H9 (cell line): ENCODE measurements at regions not wholly inside any gene's neighbourhood (a gene's known extent, or its start where the extent isn't known, plus 50 kb on each side); places are given as distances from the start of the nearest gene placed in this dataset.

Experiments used
- DNase-seq: peaks from one replicate; pipeline ENCODE4 v3.0.0-alpha.2; 2017
- H2AFZ ChIP-seq: one replicate; pipeline ENCODE4 v1.6.1; 2013; ENCODE audit warnings: mild to moderate bottlenecking, low read length, control low read depth, moderate library complexity
- H2AK5ac ChIP-seq: 2 replicates; pipeline ENCODE4 v1.6.1; 2013; ENCODE audit warnings: low read length, control low read depth, mixed read lengths; ENCODE audit not compliant: insufficient read length
- H2BK120ac ChIP-seq: one replicate; pipeline ENCODE4 v1.6.1; 2013; ENCODE audit warnings: low read depth, mild to moderate bottlenecking, low read length, control low read depth, inconsistent platforms; ENCODE audit not compliant: poor library complexity, severe bottlenecking
- H2BK12ac ChIP-seq: 2 replicates; pipeline ENCODE4 v1.6.1; 2013; ENCODE audit warnings: low read length, control low read depth, mixed read lengths, low read depth; ENCODE audit not compliant: insufficient read length
- H2BK15ac ChIP-seq: 2 replicates; pipeline ENCODE4 v1.6.1; 2013; ENCODE audit warnings: low read depth, low read length, control low read depth
- H2BK20ac ChIP-seq: one replicate; pipeline ENCODE4 v1.6.1; 2013; ENCODE audit warnings: low read depth, mild to moderate bottlenecking, low read length, control low read depth, inconsistent platforms; ENCODE audit not compliant: poor library complexity, severe bottlenecking
- H2BK5ac ChIP-seq: 2 replicates; pipeline ENCODE4 v1.6.1; 2013; ENCODE audit warnings: low read length, control low read depth, mixed read lengths; ENCODE audit not compliant: insufficient read length
- H3K14ac ChIP-seq: 2 replicates; pipeline ENCODE4 v1.6.1; 2013; ENCODE audit warnings: low read length, control low read depth; ENCODE audit not compliant: insufficient read depth
- H3K18ac ChIP-seq: 2 replicates; pipeline ENCODE4 v1.6.1; 2013; ENCODE audit warnings: low read depth, mild to moderate bottlenecking, mixed read lengths, low read length, control low read depth; ENCODE audit not compliant: insufficient read length
- H3K23ac ChIP-seq: 2 replicates; pipeline ENCODE4 v1.6.1; 2013; ENCODE audit warnings: low read length, control low read depth, mixed read lengths, low read depth; ENCODE audit not compliant: insufficient read length
- H3K23me2 ChIP-seq: 2 replicates; pipeline ENCODE4 v1.6.1; 2013; ENCODE audit warnings: low read depth, mild to moderate bottlenecking, mixed read lengths, low read length, control low read depth; ENCODE audit not compliant: insufficient read length, poor library complexity, severe bottlenecking
- H3K27ac ChIP-seq: 2 replicates; pipeline ENCODE4 v1.5.1; 2013; ENCODE audit warnings: low read length, control low read depth, mixed read lengths, low read depth; ENCODE audit not compliant: insufficient read length
- H3K27me3 ChIP-seq: 2 replicates; pipeline ENCODE4 v1.6.1; 2013; ENCODE audit warnings: low read length, control low read depth, inconsistent platforms; ENCODE audit not compliant: insufficient read depth
- H3K4ac ChIP-seq: 2 replicates; pipeline ENCODE4 v1.6.1; 2013; ENCODE audit warnings: low read depth, mild to moderate bottlenecking, control low read depth, inconsistent platforms, low read length, moderate library complexity
- H3K4me1 ChIP-seq: 2 replicates; pipeline ENCODE4 v1.6.1; 2013; ENCODE audit warnings: low read length, control low read depth, inconsistent platforms; ENCODE audit not compliant: insufficient read depth
- H3K4me2 ChIP-seq: 2 replicates; pipeline ENCODE4 v1.6.1; 2013; ENCODE audit warnings: low read length, control low read depth, mixed read lengths; ENCODE audit not compliant: insufficient read length, insufficient read depth
- H3K56ac ChIP-seq: 2 replicates; pipeline ENCODE4 v1.6.1; 2013; ENCODE audit warnings: low read depth, mild to moderate bottlenecking, mixed read lengths, low read length, control low read depth; ENCODE audit not compliant: insufficient read length
- H3K79me1 ChIP-seq: 2 replicates; pipeline ENCODE4 v1.6.1; 2013; ENCODE audit warnings: low read depth, mild to moderate bottlenecking, moderate library complexity, low read length, control low read depth, inconsistent platforms; ENCODE audit not compliant: insufficient read depth, poor library complexity, severe bottlenecking
- H3K79me2 ChIP-seq: 2 replicates; pipeline ENCODE4 v1.6.1; 2013; ENCODE audit warnings: low read length, control low read depth, inconsistent platforms; ENCODE audit not compliant: insufficient read depth
- H3K9ac ChIP-seq: 2 replicates; pipeline ENCODE4 v1.6.1; 2013; ENCODE audit warnings: low read length, control low read depth, mixed read lengths; ENCODE audit not compliant: insufficient read length; ENCODE audit errors: extremely low read depth
- H3K9me3 ChIP-seq: one replicate; pipeline ENCODE4 v1.6.1; 2013; ENCODE audit warnings: low read depth, low read length, inconsistent platforms; ENCODE audit not compliant: control insufficient read depth
- H3T11ph ChIP-seq: one replicate; pipeline ENCODE4 v1.6.1; 2013; ENCODE audit warnings: mild to moderate bottlenecking, low read length, control low read depth, inconsistent platforms
- H4K20me1 ChIP-seq: one replicate; pipeline ENCODE4 v1.6.1; 2013; ENCODE audit not compliant: control insufficient read depth, insufficient read length, insufficient read depth
- H4K5ac ChIP-seq: 2 replicates; pipeline ENCODE4 v1.6.1; 2013; ENCODE audit warnings: low read depth, mild to moderate bottlenecking, mixed read lengths, low read length, control low read depth; ENCODE audit not compliant: insufficient read length
- H4K8ac ChIP-seq: replicated peaks from 2 replicates; pipeline ENCODE4 v1.6.1; 2013; ENCODE audit warnings: low read length, control low read depth, mixed read lengths, low read depth; ENCODE audit not compliant: insufficient read length
- H4K91ac ChIP-seq: 2 replicates; pipeline ENCODE4 v1.6.1; 2013; ENCODE audit warnings: low read depth, mild to moderate bottlenecking, moderate library complexity, mixed read lengths, low read length, control low read depth; ENCODE audit not compliant: insufficient read length
- H3K27ac Mint-ChIP-seq, 3 experiments: 2 replicates in 2 of 3; 3 replicates in 1 of 3; pipeline ENCODE4 v1.8.0; 2020 to 2021; ENCODE audit warnings: mixed read lengths in 3 of 3, mild to moderate bottlenecking in 1 of 3, moderate library complexity in 1 of 3
- H3K27me3 Mint-ChIP-seq: 2 replicates; pipeline ENCODE4 v1.8.0; 2021; ENCODE audit warnings: low read depth, mild to moderate bottlenecking, moderate library complexity, mixed read lengths
- H3K36me3 Mint-ChIP-seq, 3 experiments: 2 replicates in 2 of 3; 3 replicates in 1 of 3; pipeline ENCODE4 v1.8.0; 2020 to 2021; ENCODE audit warnings: low read depth in 3 of 3, mixed read lengths in 3 of 3; ENCODE audit not compliant: insufficient read depth in 1 of 3
- H3K4me1 Mint-ChIP-seq, 2 experiments: 2 replicates each; pipeline ENCODE4 v1.8.0; 2020; ENCODE audit warnings: mixed read lengths in 2 of 2
- H3K4me3 Mint-ChIP-seq, 2 experiments: 2 replicates in 1 of 2; 3 replicates in 1 of 2; pipeline ENCODE4 v1.8.0; 2020 to 2021; ENCODE audit warnings: mild to moderate bottlenecking in 2 of 2, mixed read lengths in 2 of 2, moderate library complexity in 1 of 2
- H3K9me3 Mint-ChIP-seq, 2 experiments: 2 replicates in 1 of 2; 3 replicates in 1 of 2; pipeline ENCODE4 v1.8.0; 2020; ENCODE audit warnings: mild to moderate bottlenecking in 2 of 2, mixed read lengths in 2 of 2, moderate library complexity in 1 of 2
- CTCF ChIP-seq: fragments of 200-600 bp; sonication (generic); conservative IDR thresholded peaks from 3 replicates; pipeline ENCODE4 v1.8.0; 2021; ENCODE audit warnings: antibody characterized with exemption, mild to moderate bottlenecking

- no peaks in the 10 kb centered on the region for H3K23me2 ChIP-seq
- no peak overlapping the region for H3K27ac Mint-ChIP-seq
- no peak overlapping the region for H3K27ac ChIP-seq
Observed at GRCh38 chr1:69411617-69412016, 156.1 kb upstream of the LRRC7 start.

More at GRCh38 chr1:69411617-69412016, 156.1 kb upstream of the LRRC7 start:
- Histone ChIP-seq H4K20me1 (no peaks in the 10 kb centered on the region), H3K14ac (no peak overlapping the region), H4K91ac (no peak overlapping the region), H2BK120ac (no peak overlapping the region), H3K4me1 (no peaks in the 10 kb centered on the region), H2AFZ (no peak overlapping the region), H3K4ac (no peak overlapping the region), H2BK12ac (no peak overlapping the region), H2BK20ac (no peak overlapping the region), H3K27me3 (no peaks in the 10 kb centered on the region), H3K56ac (no peak overlapping the region), H3T11ph (no peak overlapping the region), H3K23ac (no peak overlapping the region), H3K9me3 (no peaks in the 10 kb centered on the region), H4K8ac (no peak overlapping the region), H3K79me2 (no peaks in the 10 kb centered on the region), H3K79me1 (no peaks in the 10 kb centered on the region), H3K9ac (no peak overlapping the region), H2AK5ac (no peak overlapping the region), H2BK15ac (no peak overlapping the region), H2BK5ac (no peak overlapping the region), H3K4me2 (no peak overlapping the region), H4K5ac (no peak overlapping the region), H3K18ac (no peak overlapping the region)
- no peak for TF ChIP-seq CTCF
- H3K9me3 Mint-ChIP-seq, result peaks cover 0 to 2% of the 10 kb centered on the region in 2 experiments; a peak in 2 of 5 replicates
- no peak for DNase-seq
- no peaks in the 10 kb centered on the region for H3K4me1 Mint-ChIP-seq
- H3K36me3 Mint-ChIP-seq, result peaks cover 0 to 2% (median 0%) of the 10 kb centered on the region in 3 experiments; a peak in 1 of 7 replicates
- H3K4me3 Mint-ChIP-seq, result no peak overlapping the region
- H3K27me3 Mint-ChIP-seq, result no peaks in the 10 kb centered on the region
